Hematopoietic multipotent progenitor cell treated with erythropoietin and hydrocortisone succinate and interleukin-3 and kit ligand, for 17 days (in vitro differentiated cells): ENCODE measurements at regions not wholly inside any gene's neighbourhood (a gene's known extent, or its start where the extent isn't known, plus 50 kb on each side); places are given as distances from the start of the nearest gene placed in this dataset.
"Not testable (repeated sequence)": the region's sequence is repeated elsewhere in the genome, so short reads cannot be mapped to it uniquely, and the experiment has no call there.

Source experiments
- DNase-seq: peaks from one replicate; pipeline ENCODE4 v3.0.0-alpha.2; 2015; ENCODE audit warnings: low spot score

- no peak for DNase-seq
Measured at GRCh38 chr1:221025956-221026355, 146.7 kb downstream of the HLX start.

DNA sequence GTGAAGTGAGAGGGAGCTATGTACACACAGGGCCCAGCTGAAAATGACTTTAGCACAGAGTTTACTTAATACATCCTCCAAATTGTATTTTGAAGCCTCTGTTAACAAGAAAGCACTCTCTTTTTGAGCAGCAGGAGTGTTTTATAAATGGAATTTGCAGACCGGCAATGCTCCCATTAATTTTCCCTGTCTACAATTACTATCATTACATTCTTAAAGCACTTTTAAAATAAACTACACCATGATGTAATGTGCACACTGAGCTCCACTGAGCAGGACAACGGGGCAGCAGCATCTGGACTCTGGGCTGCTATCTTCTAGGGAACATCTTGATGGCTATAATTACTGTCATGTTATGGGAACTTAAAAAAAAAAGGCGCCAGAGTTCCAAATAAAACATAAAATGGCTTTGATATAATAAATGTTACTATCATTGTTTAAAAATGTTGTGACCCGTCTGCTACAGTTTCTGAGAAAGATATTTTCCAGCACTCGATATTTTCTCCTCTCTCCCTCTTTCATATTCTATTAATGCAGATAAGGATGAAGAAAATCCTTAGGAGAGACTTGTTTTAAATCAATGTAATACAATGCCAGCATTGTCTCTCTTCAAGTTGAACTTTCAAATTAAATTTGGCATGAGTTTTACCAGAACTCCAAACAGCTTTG is 150.9 kb downstream of the HLX start:
- no peak for DNase-seq

- no peak for DNase-seq
Measured at GRCh38 chr1:221030990-221031389, 151.7 kb downstream of the HLX start.

- DNase-seq, result no peak
Measured at GRCh38 chr1:221031458-221032203, 152.4 kb downstream of the HLX start.

DNA sequence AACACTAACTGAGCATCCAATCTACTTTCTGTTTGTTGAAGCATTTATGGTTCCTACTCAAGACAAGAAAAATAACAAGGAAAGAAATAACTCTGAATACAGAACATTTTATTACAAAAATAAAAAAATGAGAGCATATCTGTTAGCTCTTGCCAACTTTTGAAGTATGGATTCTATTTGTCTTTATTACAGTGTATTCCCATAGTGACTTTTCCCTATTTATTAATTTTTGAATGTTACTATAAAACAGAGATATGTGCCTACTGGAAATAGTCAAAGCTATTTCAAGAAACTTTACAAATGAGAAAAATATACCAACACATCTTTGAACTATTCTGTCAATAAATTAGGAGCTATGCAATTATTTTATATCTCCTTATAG is 153.0 kb downstream of the HLX start:
- no peak for DNase-seq

GRCh38 chr1:221032637-221033280 is 153.5 kb downstream of the HLX start:
- DNase-seq, result no peak

DNA sequence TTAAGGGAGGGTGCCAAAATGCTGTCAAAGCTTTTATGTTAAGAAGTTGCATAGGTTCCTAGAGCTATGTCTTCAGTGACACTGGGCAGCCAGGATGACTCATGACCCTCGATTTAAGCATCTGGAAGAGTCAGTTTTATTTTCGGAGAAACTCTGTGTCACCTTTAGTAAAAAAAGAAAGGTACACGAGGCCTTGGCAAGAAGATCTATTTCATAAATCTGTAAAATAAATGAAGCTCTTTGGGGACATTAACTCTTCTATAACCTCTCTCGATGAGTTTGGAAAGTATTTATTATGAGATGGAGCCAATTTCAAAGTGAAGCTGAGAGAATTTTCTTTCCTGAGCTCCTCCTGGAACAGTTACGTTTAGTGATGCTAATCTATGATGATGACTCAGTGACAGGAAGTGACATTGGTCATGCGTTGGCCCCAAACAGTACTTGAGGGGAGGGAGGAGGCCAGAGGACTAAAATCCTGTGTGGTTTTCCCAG is 156.5 kb downstream of the HLX start:
- DNase-seq, result no peak

GRCh38 chr1:221039616-221040015 is 160.4 kb downstream of the HLX start:
- DNase-seq, result no peak

- DNase-seq, result no peak
Measured at GRCh38 chr1:221040101-221040500, 160.9 kb downstream of the HLX start.

GRCh38 chr1:221040691-221041285 is 161.5 kb downstream of the HLX start:
- no peak for DNase-seq

GRCh38 chr1:221044538-221044937 is 165.3 kb downstream of the HLX start:
- DNase-seq, result no peak

- DNase-seq, result no peak
Measured at GRCh38 chr1:221045151-221045550, 165.9 kb downstream of the HLX start.

DNA sequence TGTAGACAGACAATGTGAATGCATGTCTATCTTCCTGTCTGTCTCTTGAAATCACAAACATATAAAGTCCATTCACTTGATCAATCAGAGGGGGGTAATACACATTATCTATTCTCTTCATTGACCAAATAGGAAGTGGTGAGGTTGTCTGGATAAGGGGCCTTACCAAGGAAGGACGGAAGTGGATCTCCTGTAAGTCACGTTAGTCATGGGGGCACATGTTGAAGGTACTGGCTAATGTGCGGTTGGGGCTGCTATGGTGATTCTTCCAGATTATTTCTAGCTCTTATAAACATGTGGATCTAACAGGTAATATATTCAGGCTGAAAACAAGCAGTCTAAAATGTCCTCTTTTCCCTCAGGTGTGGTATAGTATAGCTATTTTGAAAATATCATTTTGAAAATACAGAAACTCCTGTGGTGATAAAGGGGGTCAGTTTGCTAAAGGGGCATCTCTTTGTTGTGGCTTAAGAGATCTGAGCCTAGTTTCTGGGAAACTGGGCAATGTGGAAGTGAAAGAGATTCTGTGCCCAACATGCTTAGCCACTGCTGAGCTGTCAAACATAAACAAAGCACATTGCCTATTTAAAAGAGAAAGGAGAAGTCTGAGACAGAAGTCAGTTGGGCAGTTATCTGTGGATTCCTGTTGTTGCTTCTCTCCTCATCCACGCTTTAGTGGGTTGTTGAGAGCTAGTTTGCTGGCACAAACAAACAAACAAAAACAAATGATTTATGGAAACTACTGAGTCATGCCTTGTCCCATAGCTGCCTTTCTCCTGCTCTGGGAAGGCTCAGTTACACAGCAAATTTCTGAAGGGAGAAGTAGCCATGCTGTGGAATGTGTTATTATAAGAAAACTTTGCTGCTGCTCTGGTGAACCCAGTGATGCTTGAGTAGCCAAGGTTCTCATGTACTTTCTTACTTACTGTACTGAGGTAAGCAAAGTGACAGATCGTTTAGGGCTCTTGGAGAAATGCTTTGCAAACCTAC is 166.9 kb downstream of the HLX start:
- DNase-seq, result no peak

GRCh38 chr1:221051391-221051790 is 172.1 kb downstream of the HLX start:
- not testable (repeated sequence) for DNase-seq

- DNase-seq, result no peak
Measured at GRCh38 chr1:221053889-221054288, 174.6 kb downstream of the HLX start.

DNA sequence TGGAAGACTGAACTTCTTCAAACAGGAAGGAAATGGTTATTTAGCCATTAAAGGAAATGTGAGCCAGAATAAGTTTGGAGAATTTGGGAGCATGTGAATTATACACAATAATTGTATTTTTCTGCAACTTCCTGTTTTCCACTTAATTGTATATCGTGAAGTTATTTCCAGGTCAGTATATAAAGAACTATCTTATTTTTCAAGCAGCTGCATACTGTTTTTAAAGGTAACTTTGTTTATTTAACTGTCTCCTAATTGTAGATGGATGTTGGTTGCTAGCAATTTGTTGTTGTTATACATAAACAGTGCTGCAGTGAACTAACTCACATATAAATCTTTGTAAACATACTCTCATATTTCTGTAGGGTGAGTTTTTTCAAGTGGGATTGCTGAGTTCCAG is 180.3 kb downstream of the HLX start:
- DNase-seq, result no peak

DNA sequence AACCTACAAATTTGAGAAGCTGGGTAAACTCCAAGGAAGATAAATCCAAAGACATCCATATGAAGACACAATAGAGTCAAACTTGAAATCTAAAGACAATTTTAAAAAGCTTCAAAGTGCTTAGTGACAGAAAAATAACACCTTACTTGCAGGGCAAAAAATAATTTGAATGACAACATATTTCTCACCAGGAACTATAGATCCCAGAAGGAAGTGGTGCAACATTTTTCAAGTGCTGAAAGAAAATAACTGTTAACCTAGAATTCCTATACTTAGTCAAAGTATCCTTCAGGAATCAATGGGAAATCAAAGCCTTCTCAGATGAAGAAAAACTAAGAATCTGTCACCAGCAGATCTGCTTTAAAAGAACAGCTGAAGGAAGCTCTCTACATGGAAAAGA is 184.4 kb downstream of the HLX start:
- DNase-seq, result no peak

DNA sequence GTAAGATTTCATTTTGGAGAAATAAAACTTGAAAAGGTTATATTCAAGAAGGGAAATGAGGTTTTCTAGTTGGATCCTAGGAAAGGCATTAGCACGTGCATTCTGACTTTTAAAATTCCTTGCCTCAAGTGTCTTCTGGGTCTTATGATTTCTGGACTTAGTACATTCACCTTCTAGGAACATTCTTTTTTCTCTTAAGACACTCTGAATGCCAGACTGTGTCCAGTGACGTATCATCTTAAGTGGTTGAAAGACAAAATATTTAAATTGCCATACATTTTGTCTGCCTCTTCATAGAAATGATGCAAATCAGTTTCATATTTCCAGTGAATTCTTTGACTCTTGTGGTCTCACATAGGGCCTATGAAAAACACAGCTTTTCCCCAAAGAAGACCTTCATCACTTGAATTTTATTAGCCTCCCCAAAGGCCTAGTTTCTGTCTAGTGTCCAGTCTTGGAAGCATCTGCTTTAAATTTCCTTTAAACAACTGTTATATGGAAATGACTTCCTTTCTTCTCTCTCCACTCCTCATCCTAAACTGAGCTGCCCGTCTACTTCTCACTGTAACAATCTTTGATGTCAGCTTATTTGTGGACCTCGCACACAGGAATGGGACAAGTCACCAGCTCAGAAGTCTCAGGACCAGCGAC is 187.2 kb downstream of the HLX start:
- DNase-seq, result no peak

DNA sequence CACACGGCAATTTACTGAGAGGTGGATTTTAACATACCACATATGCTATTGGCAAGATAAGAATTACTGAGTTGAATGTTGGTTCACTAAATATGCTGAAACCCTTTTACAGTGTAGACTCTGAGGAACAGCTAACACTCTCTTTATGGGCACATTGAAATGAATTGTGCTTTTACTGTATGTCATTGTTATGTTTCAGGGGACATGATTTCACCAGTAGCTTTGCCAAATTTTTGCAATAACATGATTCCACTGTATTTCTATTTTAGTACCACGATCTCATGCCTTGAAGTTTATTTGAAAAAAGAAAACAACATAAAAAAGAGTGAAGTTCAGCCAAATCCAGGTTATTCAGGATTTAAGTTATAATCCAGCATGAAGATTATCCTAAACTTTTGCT is 188.5 kb downstream of the HLX start:
- no peak for DNase-seq

DNA sequence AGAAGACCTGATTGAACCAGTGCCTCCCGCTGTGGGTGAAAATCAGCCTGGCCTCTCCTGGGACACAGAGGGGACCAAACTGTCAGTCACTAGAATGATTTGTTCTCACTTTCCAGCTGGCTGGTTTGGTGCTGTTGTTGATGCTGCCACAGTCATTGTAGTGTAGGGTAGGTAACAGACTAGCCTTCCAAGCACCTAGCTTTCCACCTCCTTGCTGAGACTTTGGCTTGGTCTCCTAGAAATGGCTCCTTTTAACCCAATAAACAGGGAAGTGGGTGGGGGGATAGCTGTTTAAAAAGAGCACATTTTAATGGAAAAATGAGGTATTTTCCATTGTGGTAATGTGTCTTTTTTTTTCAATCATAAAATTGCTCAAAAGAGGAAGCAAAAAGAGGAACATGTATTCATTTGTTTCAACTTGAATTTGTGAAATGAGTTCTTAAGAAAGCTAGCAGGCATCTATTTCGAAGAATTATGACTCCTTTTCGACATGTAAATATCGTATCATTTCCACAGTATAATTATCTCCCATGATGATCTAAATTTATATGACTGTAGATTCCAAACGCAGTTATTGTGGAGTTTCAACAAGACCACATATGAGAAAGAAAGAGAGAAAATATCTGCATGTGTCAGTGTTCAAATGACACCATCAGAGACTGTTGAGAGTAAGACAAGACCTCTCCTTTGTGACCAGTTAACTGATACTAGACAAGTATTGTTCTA is 190.1 kb downstream of the HLX start:
- no peak for DNase-seq
